Keratinocyte (primary cell): ENCODE measurements at regions not wholly inside any gene's neighbourhood (a gene's known extent, or its start where the extent isn't known, plus 50 kb on each side); places are given as distances from the start of the nearest gene placed in this dataset.

Source experiments
- DNase-seq: peaks from one replicate; pipeline ENCODE4 v3.0.0-alpha.2; 2011; ENCODE audit warnings: low read depth, missing footprints, low spot score
- FAIRE-seq: peaks from 2 replicates; lab custom pipeline; 2011; peaks lifted over from hg19 to GRCh38; lab: Jason Lieb, UNC
- H2AFZ ChIP-seq: 2 replicates; pipeline ENCODE4 v1.6.0; 2012; ENCODE audit warnings: low read length, control low read depth, inconsistent platforms; ENCODE audit not compliant: control insufficient read depth
- H3K27ac ChIP-seq: 2 replicates; pipeline ENCODE4 v1.5.1; 2011; ENCODE audit warnings: low read length; ENCODE audit not compliant: control insufficient read depth, insufficient read depth
- H3K27me3 ChIP-seq: 3 replicates; pipeline ENCODE4 v1.6.0; 2011; ENCODE audit warnings: low read length; ENCODE audit not compliant: control insufficient read depth, insufficient read depth; ENCODE audit errors: extremely low read depth
- H3K36me3 ChIP-seq, 2 experiments: 2 replicates in 1 of 2; 3 replicates in 1 of 2; pipeline ENCODE4 v1.5.1; 2011; ENCODE audit warnings: low read length in 2 of 2, mild to moderate bottlenecking in 1 of 2; ENCODE audit not compliant: control insufficient read depth in 2 of 2, insufficient read depth in 2 of 2; ENCODE audit errors: extremely low read depth in 1 of 2
- H3K4me1 ChIP-seq: 3 replicates; pipeline ENCODE4 v1.5.1; 2011; ENCODE audit warnings: low read length; ENCODE audit not compliant: control insufficient read depth, insufficient read depth; ENCODE audit errors: extremely low read depth
- H3K4me2 ChIP-seq: 3 replicates; pipeline ENCODE4 v1.6.0; 2011; ENCODE audit warnings: low read depth, low read length; ENCODE audit not compliant: control insufficient read depth, insufficient read depth; ENCODE audit errors: extremely low read depth
- H3K4me3 ChIP-seq, 3 experiments: fragments of 200-600 bp in 1 of 3; sonication (generic) in 1 of 3; 2 replicates in 2 of 3; 3 replicates in 1 of 3; pipeline ENCODE4 v1.5.1; 2011 to 2016; ENCODE audit warnings: low read length in 3 of 3, mild to moderate bottlenecking in 3 of 3, control low read depth in 2 of 3, inconsistent platforms in 1 of 3, low read depth in 1 of 3, mixed read lengths in 1 of 3, mixed run types in 1 of 3, moderate library complexity in 1 of 3; ENCODE audit not compliant: control insufficient read depth in 2 of 3, insufficient read depth in 2 of 3; ENCODE audit errors: extremely low read depth in 1 of 3
- H3K79me2 ChIP-seq: 2 replicates; pipeline ENCODE4 v1.6.0; 2012; ENCODE audit warnings: low read length; ENCODE audit not compliant: control insufficient read depth, insufficient read depth
- H3K9ac ChIP-seq: 3 replicates; pipeline ENCODE4 v1.6.0; 2011; ENCODE audit warnings: low read length; ENCODE audit not compliant: control insufficient read depth, insufficient read depth; ENCODE audit errors: extremely low read depth
- H3K9me1 ChIP-seq: 3 replicates; pipeline ENCODE4 v1.6.0; 2011; ENCODE audit warnings: low read length; ENCODE audit not compliant: control insufficient read depth, insufficient read depth; ENCODE audit errors: extremely low read depth
- H3K9me3 ChIP-seq: 2 replicates; pipeline ENCODE4 v1.5.1; 2012; ENCODE audit warnings: low read depth, low read length; ENCODE audit not compliant: control insufficient read depth
- H4K20me1 ChIP-seq: 3 replicates; pipeline ENCODE4 v1.6.0; 2011; ENCODE audit warnings: low read length; ENCODE audit not compliant: control insufficient read depth, insufficient read depth; ENCODE audit errors: extremely low read depth
- EZH2 ChIP-seq: IDR thresholded peaks from one replicate; pipeline ENCODE4 v1.6.1; 2012; ENCODE audit warnings: inconsistent platforms, mild to moderate bottlenecking, low read length, moderate library complexity
- dilution Hi-C: fragments of 300-500 bp; cut with MboI; formaldehyde crosslinking; loops from one replicate; pipeline ENCODE4 v1.7.0; 2020; ENCODE audit warnings: low sequenced_read_pairs; ENCODE audit not compliant: extremely low pct_ligation_motif_present
- TF ChIP-seq, protein P1 (sequence below), 3 experiments: IDR thresholded peaks in 1 of 3; conservative IDR thresholded peaks in 1 of 3; optimal IDR thresholded peaks in 1 of 3; 2 replicates in 2 of 3; 3 replicates in 1 of 3; pipeline versions ENCODE3 to v1.5.1; 2011; ENCODE audit warnings: low read length in 3 of 3, mild to moderate bottlenecking in 3 of 3, moderate library complexity in 2 of 3, control low read depth in 1 of 3, inconsistent platforms in 1 of 3; ENCODE audit not compliant: insufficient read depth in 2 of 3; ENCODE audit errors: extremely low read depth in 1 of 3

DNA sequence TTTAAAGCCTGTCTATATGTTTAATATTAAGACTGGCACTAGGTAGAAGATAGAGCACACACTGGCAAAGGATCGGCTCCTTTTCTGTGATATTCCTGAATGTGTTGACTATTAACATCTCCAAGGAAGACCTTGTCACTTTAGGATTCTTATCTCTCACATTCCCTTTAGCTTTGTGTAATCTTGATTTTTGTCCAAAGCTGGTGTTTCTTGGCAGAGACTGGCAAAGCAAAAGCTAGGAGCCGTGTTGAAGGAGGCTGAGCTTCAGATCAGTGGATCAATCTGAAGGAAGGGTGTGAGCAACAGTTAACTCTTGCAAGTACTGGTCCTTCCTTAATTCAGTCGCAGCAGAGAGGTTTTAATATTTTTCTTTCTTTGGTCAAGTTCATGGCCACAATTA lies 830.4 kb upstream of the ZNF608 start:
- peak overlapping the region; percentile 50 for H2AFZ ChIP-seq
- H3K36me3 ChIP-seq = no peaks in the 10 kb centered on the region
- H3K4me2 ChIP-seq = no peak overlapping the region
- no peaks in the 10 kb centered on the region for H3K79me2 ChIP-seq
- H3K27ac ChIP-seq = no peak overlapping the region
- FAIRE-seq (no peak), DNase-seq (no peak)
- TF ChIP-seq EZH2 = no peak
- TF ChIP-seq, protein P1, sequence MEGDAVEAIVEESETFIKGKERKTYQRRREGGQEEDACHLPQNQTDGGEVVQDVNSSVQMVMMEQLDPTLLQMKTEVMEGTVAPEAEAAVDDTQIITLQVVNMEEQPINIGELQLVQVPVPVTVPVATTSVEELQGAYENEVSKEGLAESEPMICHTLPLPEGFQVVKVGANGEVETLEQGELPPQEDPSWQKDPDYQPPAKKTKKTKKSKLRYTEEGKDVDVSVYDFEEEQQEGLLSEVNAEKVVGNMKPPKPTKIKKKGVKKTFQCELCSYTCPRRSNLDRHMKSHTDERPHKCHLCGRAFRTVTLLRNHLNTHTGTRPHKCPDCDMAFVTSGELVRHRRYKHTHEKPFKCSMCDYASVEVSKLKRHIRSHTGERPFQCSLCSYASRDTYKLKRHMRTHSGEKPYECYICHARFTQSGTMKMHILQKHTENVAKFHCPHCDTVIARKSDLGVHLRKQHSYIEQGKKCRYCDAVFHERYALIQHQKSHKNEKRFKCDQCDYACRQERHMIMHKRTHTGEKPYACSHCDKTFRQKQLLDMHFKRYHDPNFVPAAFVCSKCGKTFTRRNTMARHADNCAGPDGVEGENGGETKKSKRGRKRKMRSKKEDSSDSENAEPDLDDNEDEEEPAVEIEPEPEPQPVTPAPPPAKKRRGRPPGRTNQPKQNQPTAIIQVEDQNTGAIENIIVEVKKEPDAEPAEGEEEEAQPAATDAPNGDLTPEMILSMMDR (optimal IDR thresholded peaks at IDR 0.05 in 1 of 3, IDR thresholded peaks at IDR 0.05 in 1 of 3, conservative IDR thresholded peaks at IDR 0.05 in 1 of 3; ENCODE audit: extremely low read depth in 1 of 3, insufficient read depth in 2 of 3, low read length in 3 of 3) = no peak
- H3K4me3 ChIP-seq = no peak overlapping the region
- H3K4me1 ChIP-seq = peaks cover 11% of the 10 kb centered on the region
- H3K9me1 ChIP-seq = no peaks in the 10 kb centered on the region
- no peaks in the 10 kb centered on the region for H4K20me1 ChIP-seq
- no peaks in the 10 kb centered on the region for H3K27me3 ChIP-seq
- no peak overlapping the region for H3K9ac ChIP-seq
- dilution Hi-C loops = no loop called here
- no peaks in the 10 kb centered on the region for H3K9me3 ChIP-seq

DNA sequence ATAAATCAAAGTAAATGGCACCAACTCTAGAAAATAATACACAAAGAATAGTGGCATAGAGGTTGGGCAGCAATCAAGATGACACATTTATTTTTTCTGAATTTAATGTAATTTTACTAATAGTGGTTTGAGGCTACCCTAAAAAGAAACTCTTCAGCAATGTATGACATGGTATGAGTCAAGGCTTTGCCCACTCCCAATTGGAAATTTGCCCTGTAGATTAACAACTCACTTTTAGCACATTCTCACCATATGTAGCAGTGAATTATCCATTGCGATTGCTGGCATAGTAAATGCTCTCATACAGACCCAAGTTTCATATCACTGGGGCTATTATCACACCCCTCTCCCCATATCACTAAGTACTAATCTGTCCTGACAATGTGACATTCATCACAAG lies 832.1 kb upstream of the ZNF608 start:
- no peaks in the 10 kb centered on the region for H3K79me2 ChIP-seq
- no peaks in the 10 kb centered on the region for H4K20me1 ChIP-seq
- dilution Hi-C loops = no loop called here
- H3K36me3 ChIP-seq = no peaks in the 10 kb centered on the region
- no peak overlapping the region for H3K27ac ChIP-seq
- H3K4me3 ChIP-seq = no peak overlapping the region
- no peak overlapping the region for H3K4me2 ChIP-seq
- H2AFZ ChIP-seq = no peak overlapping the region
- no peaks in the 10 kb centered on the region for H3K9me3 ChIP-seq
- TF ChIP-seq, protein P1 (optimal IDR thresholded peaks at IDR 0.05 in 1 of 3, IDR thresholded peaks at IDR 0.05 in 1 of 3, conservative IDR thresholded peaks at IDR 0.05 in 1 of 3; ENCODE audit: extremely low read depth in 1 of 3, insufficient read depth in 2 of 3, low read length in 3 of 3) = no peak
- no peak for TF ChIP-seq EZH2
- no peak for FAIRE-seq
- peaks cover 8% of the 10 kb centered on the region for H3K4me1 ChIP-seq
- no peak overlapping the region for H3K9ac ChIP-seq
- no peaks in the 10 kb centered on the region for H3K9me1 ChIP-seq
- no peaks in the 10 kb centered on the region for H3K27me3 ChIP-seq
- no peak for DNase-seq
